Gastroesophageal sphincter (tissue), 3 donors: ENCODE measurements at regions not wholly inside any gene's neighbourhood (a gene's known extent, or its start where the extent isn't known, plus 50 kb on each side); places are given as distances from the start of the nearest gene placed in this dataset.

Experiments used
- CTCF ChIP-seq, 4 experiments: fragments of 200-600 bp in 2 of 4; fragments of 450-650 bp in 2 of 4; sonication (generic) in 1 of 4; IDR thresholded peaks; one replicate each; pipeline ENCODE4 v1.5.1; 2017 to 2019; ENCODE audit warnings: antibody characterized with exemption in 4 of 4, mild to moderate bottlenecking in 2 of 4, moderate library complexity in 2 of 4
- POLR2A ChIP-seq, 2 donors: fragments of 450-650 bp; IDR thresholded peaks; one replicate each; pipeline ENCODE4 v1.6.1; 2017; ENCODE audit warnings: antibody characterized with exemption in 2 of 2, mild to moderate bottlenecking in 2 of 2, moderate library complexity in 1 of 2
- POLR2AphosphoS5 ChIP-seq: sonication (generic); formaldehyde crosslinking; IDR thresholded peaks from one replicate; pipeline ENCODE4 v1.6.1; 2017; ENCODE audit warnings: antibody characterized with exemption

GRCh38 chr16:65896448-65897153, 469.9 kb upstream of the CDH5 start:
- TF ChIP-seq CTCF (IDR thresholded peaks at IDR 0.05) (no peak), POLR2AphosphoS5 (no peak), POLR2A (IDR thresholded peaks at IDR 0.05) (no peak)
